HS-27A (cell line): ENCODE measurements at regions not wholly inside any gene's neighbourhood (a gene's known extent, or its start where the extent isn't known, plus 50 kb on each side); places are given as distances from the start of the nearest gene placed in this dataset.
"Not testable (repeated sequence)": the region's sequence is repeated elsewhere in the genome, so short reads cannot be mapped to it uniquely, and the experiment has no call there.

ENCODE experiments used
- DNase-seq: peaks from one replicate; pipeline ENCODE4 v3.0.0-alpha.2; 2012; ENCODE audit warnings: low read depth, missing footprints

- no peak for DNase-seq
Observed at GRCh38 chr6:132140189-132140588, 189.0 kb upstream of the CCN2 start.

GRCh38 chr6:132139611-132140010 lies 188.4 kb upstream of the CCN2 start:
- DNase-seq, result no peak

DNA sequence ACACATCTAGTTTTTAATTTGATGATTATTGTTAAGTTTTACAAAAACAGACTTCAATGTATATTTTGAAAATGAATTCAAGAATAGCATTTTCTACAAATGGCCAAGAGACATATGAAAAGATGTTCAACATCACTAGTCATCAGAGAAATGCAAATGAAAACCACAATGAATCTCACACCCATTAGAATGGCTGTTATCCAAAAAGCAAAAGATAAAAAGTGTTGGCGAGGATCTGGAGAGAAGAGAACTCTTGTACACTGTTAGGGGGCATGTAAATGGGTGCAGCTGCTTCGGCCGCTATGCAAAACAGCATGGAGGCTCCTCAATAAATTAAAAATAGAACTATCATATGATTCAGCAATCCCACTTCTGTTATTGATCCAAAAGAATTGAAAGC lies 185.8 kb upstream of the CCN2 start:
- DNase-seq, result no peak

- no peak for DNase-seq
Observed at GRCh38 chr6:132135409-132135808, 184.2 kb upstream of the CCN2 start.

- no peak for DNase-seq
Observed at GRCh38 chr6:132133736-132134445, 182.7 kb upstream of the CCN2 start.

DNA sequence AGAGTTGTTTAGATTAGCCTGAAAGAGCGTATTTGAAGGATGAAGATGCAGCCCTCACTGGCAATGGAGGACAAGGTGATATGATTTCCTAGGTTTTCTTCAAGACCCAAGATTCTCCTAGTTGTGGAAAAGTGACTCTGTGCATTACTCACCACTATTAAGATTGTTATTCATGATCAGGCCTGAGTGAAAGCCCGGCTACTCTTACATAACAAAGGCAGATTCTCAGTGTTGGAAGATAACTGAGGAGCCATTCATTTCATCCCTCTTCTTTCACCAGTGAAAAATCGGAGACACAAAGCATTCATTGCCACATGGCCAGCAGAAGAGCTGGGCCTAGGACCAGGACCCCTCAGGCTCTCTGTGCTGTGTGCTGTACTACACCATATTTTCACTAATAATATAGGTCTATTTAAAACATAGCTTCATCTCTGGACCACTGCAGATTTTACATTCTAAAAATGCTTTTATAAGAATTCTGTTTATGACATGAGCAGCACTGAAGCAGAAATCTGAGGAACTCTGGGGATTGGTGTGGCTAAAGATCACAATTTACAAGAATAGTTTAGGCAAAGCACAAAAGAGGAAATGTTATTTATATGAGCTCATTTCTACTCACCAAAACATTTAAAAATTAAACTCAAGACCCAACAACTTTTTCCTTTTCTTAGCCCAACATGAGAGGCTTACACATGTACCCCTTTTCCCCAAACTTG lies 181.9 kb upstream of the CCN2 start:
- DNase-seq, result no peak

- DNase-seq, result peak; percentile 77
Observed at GRCh38 chr6:132132422-132132821, 181.2 kb upstream of the CCN2 start.

GRCh38 chr6:132131758-132132157 lies 180.6 kb upstream of the CCN2 start:
- peak; percentile 95 for DNase-seq

GRCh38 chr6:132131351-132131750 lies 180.2 kb upstream of the CCN2 start:
- no peak for DNase-seq

DNA sequence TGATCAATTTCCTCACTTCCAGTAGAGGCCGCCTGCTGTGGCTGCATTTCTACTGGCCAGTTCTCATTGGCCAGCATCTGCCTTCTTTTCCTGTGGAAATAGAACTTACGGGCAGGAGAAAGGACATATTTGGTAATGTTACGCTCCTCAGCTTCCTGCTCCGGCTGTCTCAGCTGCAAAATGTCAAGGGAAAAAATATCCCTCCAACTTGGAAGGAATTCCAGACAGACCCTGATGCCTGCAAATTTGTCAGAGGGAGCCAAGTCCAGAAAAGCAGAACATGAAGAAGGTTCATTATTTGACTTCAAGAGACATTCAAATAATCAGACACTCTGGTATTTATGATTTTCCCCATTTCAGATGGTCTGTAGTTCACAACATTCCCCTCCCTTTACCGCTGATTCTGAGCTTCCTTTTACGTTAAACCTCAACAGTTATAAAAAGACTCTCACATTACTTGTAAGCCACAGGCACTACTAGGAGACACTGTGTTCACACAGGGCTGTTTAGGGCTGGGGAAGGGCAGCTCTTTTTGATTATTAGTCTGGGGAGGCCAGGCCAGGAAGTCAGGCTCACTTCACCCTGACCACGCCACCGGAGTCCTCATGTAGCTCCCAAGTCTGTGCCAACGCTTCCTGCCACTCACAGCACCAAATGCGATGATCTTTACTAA lies 179.6 kb upstream of the CCN2 start:
- no peak for DNase-seq

DNA sequence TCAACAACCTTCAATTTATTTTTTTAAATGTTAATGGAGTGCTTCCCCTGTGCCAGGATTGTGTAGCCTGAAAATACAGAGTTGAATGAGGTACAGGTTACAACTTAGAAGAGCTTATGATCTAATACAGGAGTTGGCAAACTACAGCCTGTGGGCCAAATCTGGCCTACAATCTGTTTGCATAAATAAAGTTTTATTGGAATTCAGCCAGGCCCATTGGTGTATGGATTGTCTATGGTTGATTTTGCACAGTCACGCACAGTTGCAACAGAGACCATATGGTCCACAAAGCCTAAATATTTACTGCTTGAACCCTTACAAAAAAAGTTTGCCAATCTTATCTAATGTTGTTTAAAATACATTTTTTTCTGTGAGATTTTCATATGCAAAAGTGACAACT lies 177.3 kb upstream of the CCN2 start:
- no peak for DNase-seq

- DNase-seq, result no peak
Observed at GRCh38 chr6:132126150-132126549, 175.0 kb upstream of the CCN2 start.

- DNase-seq, result no peak
Observed at GRCh38 chr6:132122871-132123270, 171.7 kb upstream of the CCN2 start.

DNA sequence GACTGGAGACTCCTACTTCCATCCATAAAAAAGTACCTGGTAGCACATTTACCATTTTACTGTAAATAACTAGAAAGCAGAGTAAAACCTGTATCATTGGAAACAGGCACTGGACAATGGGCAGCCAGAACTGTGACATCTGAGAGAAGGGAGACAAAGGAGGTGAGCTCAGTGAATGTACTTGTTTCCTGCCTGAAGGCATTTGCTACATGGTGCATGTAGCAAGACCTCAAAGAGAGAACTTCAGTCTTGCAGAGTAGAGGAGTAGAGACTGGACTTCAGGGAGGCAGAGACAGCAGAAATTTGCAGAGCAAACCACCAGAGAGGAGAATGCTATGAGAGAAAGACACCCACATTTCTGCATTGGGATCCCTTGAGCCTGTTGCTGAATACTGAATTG lies 171.0 kb upstream of the CCN2 start:
- DNase-seq, result no peak

DNA sequence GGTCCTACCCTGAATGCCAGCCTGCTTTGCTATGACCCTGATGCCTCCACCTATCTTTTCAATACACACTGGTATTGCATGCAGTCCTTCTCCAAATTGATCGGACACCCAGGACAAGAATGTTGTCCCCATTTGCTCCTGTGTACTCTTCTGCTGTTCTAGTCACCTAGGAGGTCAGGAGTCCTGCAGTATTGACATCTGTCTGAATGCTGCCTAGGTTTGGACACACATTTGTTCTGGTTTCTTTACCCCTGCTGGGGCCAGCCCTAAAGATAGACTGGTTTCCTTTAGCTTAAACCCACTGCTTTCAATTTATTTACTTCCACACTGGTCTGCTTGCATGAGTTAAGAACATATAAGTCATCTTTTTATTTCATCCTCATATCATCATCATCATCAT lies 167.0 kb upstream of the CCN2 start:
- no peak for DNase-seq

DNA sequence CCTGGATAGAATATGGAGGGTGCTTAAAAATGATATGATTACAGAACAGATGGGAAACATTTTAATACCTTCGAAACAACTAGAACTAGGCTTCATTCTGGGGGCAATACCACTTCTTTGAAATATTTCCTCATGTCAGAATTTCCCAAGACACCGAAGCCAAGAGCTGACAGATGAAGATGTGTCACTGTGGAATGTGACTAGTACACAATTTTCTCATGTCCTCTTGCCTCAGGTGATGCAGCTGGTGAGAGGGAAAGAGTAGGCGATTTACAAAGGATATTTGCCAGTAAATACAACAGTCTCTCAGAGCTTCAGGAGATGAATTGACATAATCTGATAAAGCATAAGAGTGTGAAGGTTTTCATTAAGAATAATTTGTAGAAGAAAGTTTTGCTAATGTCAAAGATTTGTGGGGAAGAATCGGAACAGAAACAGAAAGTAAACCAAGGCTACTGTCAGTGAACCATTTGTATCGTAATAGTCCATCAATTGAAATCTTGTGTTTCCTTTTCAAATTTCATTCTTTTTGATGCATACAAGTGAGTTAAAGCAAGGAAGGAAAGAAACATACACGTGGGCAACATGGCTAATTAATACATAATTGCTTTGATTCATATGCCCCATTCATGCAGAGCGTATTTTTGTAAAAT lies 164.7 kb upstream of the CCN2 start:
- no peak for DNase-seq

GRCh38 chr6:132114201-132114825 lies 163.1 kb upstream of the CCN2 start:
- no peak for DNase-seq

- DNase-seq, result not testable (repeated sequence)
Observed at GRCh38 chr6:132109752-132110151, 158.6 kb upstream of the CCN2 start.

- no peak for DNase-seq
Observed at GRCh38 chr6:132107896-132108295, 156.7 kb upstream of the CCN2 start.

DNA sequence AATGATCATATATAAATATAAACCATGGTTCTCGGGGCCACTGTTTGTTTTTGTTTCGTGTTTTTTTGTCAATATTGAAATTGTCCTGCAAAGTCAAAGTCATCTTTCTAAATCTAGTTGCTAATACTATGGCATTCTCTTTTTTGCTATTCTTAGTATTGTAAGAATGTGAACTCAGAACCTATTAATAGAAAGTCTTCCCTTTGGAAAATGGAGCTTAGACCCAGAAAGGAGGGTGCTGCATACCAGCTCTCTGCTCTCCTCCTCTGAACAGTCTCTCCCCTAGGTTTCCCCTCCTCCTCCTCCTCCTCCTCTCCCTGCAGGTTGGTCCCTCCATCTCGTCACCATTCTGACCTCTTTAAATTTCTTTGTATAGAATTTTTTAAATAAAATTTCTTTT lies 150.4 kb upstream of the CCN2 start:
- DNase-seq, result no peak

DNA sequence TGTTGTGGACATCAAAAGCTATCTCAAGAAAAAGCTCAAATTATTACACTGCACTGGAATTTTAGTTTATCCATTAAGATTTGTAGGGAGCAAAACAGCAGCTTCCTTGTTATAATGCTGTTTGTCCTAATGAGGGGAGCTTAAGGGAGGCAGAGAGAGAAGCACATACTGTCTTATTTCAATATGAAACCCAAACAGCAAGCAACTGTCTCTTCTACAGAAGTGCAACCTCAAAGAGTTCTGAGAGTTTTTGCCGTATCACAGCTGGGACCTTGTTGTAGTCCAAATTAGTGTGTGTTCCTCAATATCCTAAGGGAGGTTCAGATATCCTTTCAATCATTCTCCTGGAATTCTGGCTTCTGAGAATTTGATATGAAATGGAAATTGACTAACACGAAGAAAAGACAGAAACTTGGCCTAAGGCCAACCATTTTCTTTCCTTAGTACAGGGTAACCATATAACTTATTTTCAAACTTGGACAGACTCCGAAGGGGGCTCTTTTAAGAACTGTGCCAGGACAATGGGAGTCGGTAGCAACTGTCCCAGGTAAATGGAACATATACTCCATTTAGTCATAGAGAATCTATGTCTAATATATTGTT lies 149.3 kb upstream of the CCN2 start:
- no peak for DNase-seq

GRCh38 chr6:132096996-132097395 lies 145.8 kb upstream of the CCN2 start:
- DNase-seq, result no peak
